ENCODE measurements at regions not wholly inside any gene's neighbourhood (a gene's known extent, or its start where the extent isn't known, plus 50 kb on each side); places are given as distances from the start of the nearest gene placed in this dataset.

DNA sequence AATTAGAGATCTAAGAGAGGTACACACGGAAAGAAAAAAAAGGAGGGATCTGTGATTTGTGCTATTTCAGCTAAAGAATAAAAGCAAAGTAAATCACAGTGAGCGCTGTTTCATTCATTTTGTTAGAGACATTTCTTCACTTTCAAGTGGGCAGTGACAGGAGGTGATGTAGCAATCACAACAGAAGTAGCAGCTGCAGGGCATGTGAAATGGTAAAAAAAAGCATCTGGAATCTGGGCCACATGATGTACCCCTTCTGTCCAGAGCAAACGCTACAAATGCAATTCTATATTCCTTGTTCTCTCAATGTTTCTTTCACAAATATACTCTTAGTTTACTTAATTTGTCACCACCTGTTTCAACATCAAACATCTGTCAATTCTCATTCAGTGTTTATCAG lies 786.5 kb downstream of the LRRIQ3 start:
- no peak overlapping the region for H3K27ac ChIP-seq
- no peak overlapping the region for H3K4me3 ChIP-seq
- no peaks in the 10 kb centered on the region for H3K9me3 ChIP-seq
- TF ChIP-seq POLR2A (IDR thresholded peaks at IDR 0.05), result no peak
- no peaks in the 10 kb centered on the region for H3K4me1 ChIP-seq (ENCODE audit: insufficient read depth)
- no peaks in the 10 kb centered on the region for H3K27me3 ChIP-seq
- WGBS, 3 donors, result 64 to 79% (median 71%) methylated on average over 3 of the region's 3 CpGs
- H3K36me3 ChIP-seq, result no peaks in the 10 kb centered on the region
- intact Hi-C loops (cut with DNase I), result no loop called here
- DNase-seq, result no peak

- WGBS, 3 donors, result 75 to 95% (median 92%) methylated on average over 2 of the region's 2 CpGs
- H3K27ac ChIP-seq, result no peak overlapping the region
- no peaks in the 10 kb centered on the region for H3K9me3 ChIP-seq
- TF ChIP-seq CTCF (IDR thresholded peaks at IDR 0.05) (no peak), EP300 (IDR thresholded peaks at IDR 0.05) (no peak), POLR2A (IDR thresholded peaks at IDR 0.05) (no peak)
- H3K36me3 ChIP-seq, result no peaks in the 10 kb centered on the region
- intact Hi-C loops (cut with DNase I), result no loop called here
- no peak overlapping the region for H3K4me3 ChIP-seq
- no peaks in the 10 kb centered on the region for H3K4me1 ChIP-seq (ENCODE audit: insufficient read depth)
- H3K27me3 ChIP-seq, result no peaks in the 10 kb centered on the region
- no peak for DNase-seq
Observed at GRCh38 chr1:73401666-73402065, 796.3 kb downstream of the LRRIQ3 start.

- Histone ChIP-seq H3K4me3 (no peak overlapping the region), H3K27me3 (no peaks in the 10 kb centered on the region), H3K27ac (no peak overlapping the region), H3K4me1 (ENCODE audit: insufficient read depth) (no peaks in the 10 kb centered on the region), H3K9me3 (no peaks in the 10 kb centered on the region), H3K36me3 (no peaks in the 10 kb centered on the region)
- intact Hi-C loops (cut with DNase I), result no loop called here
- no peak for DNase-seq
- TF ChIP-seq EP300 (IDR thresholded peaks at IDR 0.05) (no peak), CTCF (IDR thresholded peaks at IDR 0.05) (no peak), POLR2A (IDR thresholded peaks at IDR 0.05) (no peak)
- WGBS, 3 donors, result 80 to 85% (median 81%) methylated on average over 3 of the region's 3 CpGs
Observed at GRCh38 chr1:73382966-73383365, 815.0 kb downstream of the LRRIQ3 start.

GRCh38 chr1:73366734-73367413 lies 831.1 kb downstream of the LRRIQ3 start:
- WGBS, 3 donors, result 34 to 53% (median 39%) methylated on average over 5 of the region's 5 CpGs
- no peaks in the 10 kb centered on the region for H3K4me1 ChIP-seq (ENCODE audit: insufficient read depth)
- no peaks in the 10 kb centered on the region for H3K27me3 ChIP-seq
- H3K4me3 ChIP-seq, result no peak overlapping the region
- no peak for DNase-seq
- H3K9me3 ChIP-seq, result no peaks in the 10 kb centered on the region
- TF ChIP-seq CTCF (IDR thresholded peaks at IDR 0.05) (no peak), POLR2A (IDR thresholded peaks at IDR 0.05) (no peak), EP300 (IDR thresholded peaks at IDR 0.05) (no peak)
- H3K36me3 ChIP-seq, result no peaks in the 10 kb centered on the region
- H3K27ac ChIP-seq, result no peak overlapping the region
- intact Hi-C loops (cut with DNase I), result no loop called here

GRCh38 chr1:73359001-73359400 lies 839.0 kb downstream of the LRRIQ3 start:
- no peaks in the 10 kb centered on the region for H3K9me3 ChIP-seq
- no peak overlapping the region for H3K27ac ChIP-seq
- DNase-seq, result no peak
- TF ChIP-seq EP300 (IDR thresholded peaks at IDR 0.05) (no peak), CTCF (IDR thresholded peaks at IDR 0.05) (no peak), POLR2A (IDR thresholded peaks at IDR 0.05) (no peak)
- no peaks in the 10 kb centered on the region for H3K36me3 ChIP-seq
- H3K27me3 ChIP-seq, result no peaks in the 10 kb centered on the region
- no peaks in the 10 kb centered on the region for H3K4me1 ChIP-seq (ENCODE audit: insufficient read depth)
- intact Hi-C loops (cut with DNase I), result no loop called here
- 31 to 53% (median 31%) methylated on average over 3 of the region's 3 CpGs for WGBS, 3 donors
- H3K4me3 ChIP-seq, result no peak overlapping the region

Data from ovary (tissue), 7 donors.